ENCODE measurements at regions not wholly inside any gene's neighbourhood (a gene's known extent, or its start where the extent isn't known, plus 50 kb on each side); places are given as distances from the start of the nearest gene placed in this dataset.
"Not testable (repeated sequence)": the region's sequence is repeated elsewhere in the genome, so short reads cannot be mapped to it uniquely, and the experiment has no call there.

GRCh38 chr2:106004851-106005250 is 189.2 kb downstream of the UXS1 start:
- Mint-ChIP-seq H3K36me3 (ENCODE audit: low read depth) (peaks cover 22% of the 10 kb centered on the region), H3K27me3 (ENCODE audit: low read depth) (peaks cover 2% of the 10 kb centered on the region), H3K4me1 (no peaks in the 10 kb centered on the region), H3K27ac (ENCODE audit: unreplicated experiment) (no peak overlapping the region), H3K4me3 (no peak overlapping the region), H3K9me3 (peaks cover 27% of the 10 kb centered on the region)
- TF ChIP-seq CTCF (conservative IDR thresholded peaks at IDR 0.05) = no peak
- DNase-seq (ENCODE audit: low read depth, low spot score) = no peak

GRCh38 chr2:105999211-105999989 is 194.7 kb downstream of the UXS1 start:
- H3K27me3 Mint-ChIP-seq (ENCODE audit: low read depth) = peaks cover 2% of the 10 kb centered on the region
- no peaks in the 10 kb centered on the region for H3K4me1 Mint-ChIP-seq
- TF ChIP-seq CTCF (conservative IDR thresholded peaks at IDR 0.05) = no peak
- peaks cover 21% of the 10 kb centered on the region for H3K9me3 Mint-ChIP-seq
- DNase-seq (ENCODE audit: low read depth, low spot score) = no peak
- peaks cover 16% of the 10 kb centered on the region for H3K36me3 Mint-ChIP-seq (ENCODE audit: low read depth)
- H3K4me3 Mint-ChIP-seq = no peak overlapping the region
- H3K27ac Mint-ChIP-seq (ENCODE audit: unreplicated experiment) = no peak overlapping the region

- H3K9me3 Mint-ChIP-seq = peaks cover 23% of the 10 kb centered on the region
- no peak for DNase-seq (ENCODE audit: low read depth, low spot score)
- H3K36me3 Mint-ChIP-seq (ENCODE audit: low read depth) = peaks cover 19% of the 10 kb centered on the region
- peaks cover 2% of the 10 kb centered on the region for H3K27me3 Mint-ChIP-seq (ENCODE audit: low read depth)
- no peak overlapping the region for H3K4me3 Mint-ChIP-seq
- no peaks in the 10 kb centered on the region for H3K4me1 Mint-ChIP-seq
- no peak for TF ChIP-seq CTCF (conservative IDR thresholded peaks at IDR 0.05)
- H3K27ac Mint-ChIP-seq (ENCODE audit: unreplicated experiment) = no peak overlapping the region
Observed at GRCh38 chr2:105997711-105998110, 196.4 kb downstream of the UXS1 start.

- Mint-ChIP-seq H3K9me3 (peaks cover 33% of the 10 kb centered on the region), H3K36me3 (ENCODE audit: low read depth) (peaks cover 26% of the 10 kb centered on the region), H3K27me3 (ENCODE audit: low read depth) (no peaks in the 10 kb centered on the region), H3K27ac (ENCODE audit: unreplicated experiment) (no peak overlapping the region), H3K4me1 (no peaks in the 10 kb centered on the region), H3K4me3 (no peak overlapping the region)
- no peak for DNase-seq (ENCODE audit: low read depth, low spot score)
- no peak for TF ChIP-seq CTCF (conservative IDR thresholded peaks at IDR 0.05)
Observed at GRCh38 chr2:105990624-105991023, 203.5 kb downstream of the UXS1 start.

- not testable (repeated sequence) for H3K4me3 Mint-ChIP-seq; H3K27ac Mint-ChIP-seq (ENCODE audit: unreplicated experiment); H3K27me3 Mint-ChIP-seq (ENCODE audit: low read depth); DNase-seq (ENCODE audit: low read depth, low spot score); H3K4me1 Mint-ChIP-seq
- peaks cover 33% of the 10 kb centered on the region for H3K9me3 Mint-ChIP-seq
- peaks cover 26% of the 10 kb centered on the region for H3K36me3 Mint-ChIP-seq (ENCODE audit: low read depth)
Observed at GRCh38 chr2:105989803-105990202, 204.3 kb downstream of the UXS1 start.

GRCh38 chr2:105989070-105989469 is 205.0 kb downstream of the UXS1 start:
- no peak for TF ChIP-seq CTCF (conservative IDR thresholded peaks at IDR 0.05)
- no peaks in the 10 kb centered on the region for H3K27me3 Mint-ChIP-seq (ENCODE audit: low read depth)
- H3K36me3 Mint-ChIP-seq (ENCODE audit: low read depth) = peaks cover 21% of the 10 kb centered on the region
- H3K9me3 Mint-ChIP-seq = peaks cover 32% of the 10 kb centered on the region
- no peak overlapping the region for H3K4me3 Mint-ChIP-seq
- no peaks in the 10 kb centered on the region for H3K4me1 Mint-ChIP-seq
- DNase-seq (ENCODE audit: low read depth, low spot score) = no peak
- no peak overlapping the region for H3K27ac Mint-ChIP-seq (ENCODE audit: unreplicated experiment)
